Keratinocyte (primary cell): ENCODE measurements at regions not wholly inside any gene's neighbourhood (a gene's known extent, or its start where the extent isn't known, plus 50 kb on each side); places are given as distances from the start of the nearest gene placed in this dataset.

Experiments
- DNase-seq: peaks from one replicate; pipeline ENCODE4 v3.0.0-alpha.2; 2011; ENCODE audit warnings: low read depth, missing footprints, low spot score
- FAIRE-seq: peaks from 2 replicates; lab custom pipeline; 2011; peaks lifted over from hg19 to GRCh38; lab: Jason Lieb, UNC
- H2AFZ ChIP-seq: 2 replicates; pipeline ENCODE4 v1.6.0; 2012; ENCODE audit warnings: low read length, control low read depth, inconsistent platforms; ENCODE audit not compliant: control insufficient read depth
- H3K27ac ChIP-seq: 2 replicates; pipeline ENCODE4 v1.5.1; 2011; ENCODE audit warnings: low read length; ENCODE audit not compliant: control insufficient read depth, insufficient read depth
- H3K27me3 ChIP-seq: 3 replicates; pipeline ENCODE4 v1.6.0; 2011; ENCODE audit warnings: low read length; ENCODE audit not compliant: control insufficient read depth, insufficient read depth; ENCODE audit errors: extremely low read depth
- H3K36me3 ChIP-seq, 2 experiments: 2 replicates in 1 of 2; 3 replicates in 1 of 2; pipeline ENCODE4 v1.5.1; 2011; ENCODE audit warnings: low read length in 2 of 2, mild to moderate bottlenecking in 1 of 2; ENCODE audit not compliant: control insufficient read depth in 2 of 2, insufficient read depth in 2 of 2; ENCODE audit errors: extremely low read depth in 1 of 2
- H3K4me1 ChIP-seq: 3 replicates; pipeline ENCODE4 v1.5.1; 2011; ENCODE audit warnings: low read length; ENCODE audit not compliant: control insufficient read depth, insufficient read depth; ENCODE audit errors: extremely low read depth
- H3K4me2 ChIP-seq: 3 replicates; pipeline ENCODE4 v1.6.0; 2011; ENCODE audit warnings: low read depth, low read length; ENCODE audit not compliant: control insufficient read depth, insufficient read depth; ENCODE audit errors: extremely low read depth
- H3K4me3 ChIP-seq, 3 experiments: fragments of 200-600 bp in 1 of 3; sonication (generic) in 1 of 3; 2 replicates in 2 of 3; 3 replicates in 1 of 3; pipeline ENCODE4 v1.5.1; 2011 to 2016; ENCODE audit warnings: low read length in 3 of 3, mild to moderate bottlenecking in 3 of 3, control low read depth in 2 of 3, inconsistent platforms in 1 of 3, low read depth in 1 of 3, mixed read lengths in 1 of 3, mixed run types in 1 of 3, moderate library complexity in 1 of 3; ENCODE audit not compliant: control insufficient read depth in 2 of 3, insufficient read depth in 2 of 3; ENCODE audit errors: extremely low read depth in 1 of 3
- H3K79me2 ChIP-seq: 2 replicates; pipeline ENCODE4 v1.6.0; 2012; ENCODE audit warnings: low read length; ENCODE audit not compliant: control insufficient read depth, insufficient read depth
- H3K9ac ChIP-seq: 3 replicates; pipeline ENCODE4 v1.6.0; 2011; ENCODE audit warnings: low read length; ENCODE audit not compliant: control insufficient read depth, insufficient read depth; ENCODE audit errors: extremely low read depth
- H3K9me1 ChIP-seq: 3 replicates; pipeline ENCODE4 v1.6.0; 2011; ENCODE audit warnings: low read length; ENCODE audit not compliant: control insufficient read depth, insufficient read depth; ENCODE audit errors: extremely low read depth
- H3K9me3 ChIP-seq: 2 replicates; pipeline ENCODE4 v1.5.1; 2012; ENCODE audit warnings: low read depth, low read length; ENCODE audit not compliant: control insufficient read depth
- H4K20me1 ChIP-seq: 3 replicates; pipeline ENCODE4 v1.6.0; 2011; ENCODE audit warnings: low read length; ENCODE audit not compliant: control insufficient read depth, insufficient read depth; ENCODE audit errors: extremely low read depth
- EZH2 ChIP-seq: IDR thresholded peaks from one replicate; pipeline ENCODE4 v1.6.1; 2012; ENCODE audit warnings: inconsistent platforms, mild to moderate bottlenecking, low read length, moderate library complexity
- dilution Hi-C: fragments of 300-500 bp; cut with MboI; formaldehyde crosslinking; loops from one replicate; pipeline ENCODE4 v1.7.0; 2020; ENCODE audit warnings: low sequenced_read_pairs; ENCODE audit not compliant: extremely low pct_ligation_motif_present
- TF ChIP-seq, protein P1 (sequence below), 3 experiments: IDR thresholded peaks in 1 of 3; conservative IDR thresholded peaks in 1 of 3; optimal IDR thresholded peaks in 1 of 3; 2 replicates in 2 of 3; 3 replicates in 1 of 3; pipeline versions ENCODE3 to v1.5.1; 2011; ENCODE audit warnings: low read length in 3 of 3, mild to moderate bottlenecking in 3 of 3, moderate library complexity in 2 of 3, control low read depth in 1 of 3, inconsistent platforms in 1 of 3; ENCODE audit not compliant: insufficient read depth in 2 of 3; ENCODE audit errors: extremely low read depth in 1 of 3

DNA sequence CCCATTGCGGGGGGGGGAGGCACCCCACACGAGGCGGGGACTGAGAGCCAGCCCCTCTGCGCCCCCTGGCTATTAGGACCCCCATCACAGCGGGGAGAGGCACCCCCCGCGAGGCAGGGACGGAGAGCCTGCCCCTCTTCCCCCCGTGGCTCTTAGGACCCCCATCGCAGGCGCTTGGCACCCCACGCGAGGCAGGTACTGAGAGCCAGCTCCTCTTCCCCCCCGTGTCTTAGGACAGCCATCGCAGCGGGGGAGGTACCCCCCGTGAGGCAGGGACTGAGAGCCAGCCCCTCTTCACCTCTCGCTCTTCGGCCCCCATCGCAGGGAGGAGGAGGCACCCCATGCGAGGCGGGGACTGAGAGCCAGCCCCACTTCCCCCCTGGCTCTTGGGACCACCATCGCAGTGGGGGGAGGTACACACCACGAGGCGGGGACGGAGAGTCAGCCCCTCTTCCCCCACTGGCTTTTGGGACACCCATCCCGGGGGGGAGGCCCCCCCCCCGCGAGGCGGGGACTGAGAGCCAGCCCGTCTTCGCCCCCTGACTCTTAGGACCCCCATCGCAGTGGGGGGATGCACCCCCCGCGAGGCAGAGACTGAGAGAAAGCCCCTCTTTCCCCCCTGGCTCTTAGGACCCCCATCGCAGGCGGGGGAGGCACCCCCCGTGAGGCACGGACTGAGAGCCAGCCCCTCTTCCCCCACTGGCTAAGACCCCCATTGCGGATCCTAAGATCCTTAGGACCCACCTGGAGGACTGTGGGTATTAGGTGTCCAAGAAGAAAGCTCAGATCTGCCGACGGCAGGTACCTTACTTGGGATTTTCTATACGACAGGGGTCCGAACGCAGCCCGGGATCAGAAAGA is 198.6 kb upstream of the PZP start:
- dilution Hi-C loops = no loop called here
- no peak overlapping the region for H3K27ac ChIP-seq
- no peak overlapping the region for H3K4me2 ChIP-seq
- no peaks in the 10 kb centered on the region for H3K9me3 ChIP-seq
- DNase-seq (no peak), FAIRE-seq (no peak)
- no peaks in the 10 kb centered on the region for H3K36me3 ChIP-seq
- H3K27me3 ChIP-seq = no peaks in the 10 kb centered on the region
- H4K20me1 ChIP-seq = no peaks in the 10 kb centered on the region
- H3K79me2 ChIP-seq = no peaks in the 10 kb centered on the region
- TF ChIP-seq, protein P1, sequence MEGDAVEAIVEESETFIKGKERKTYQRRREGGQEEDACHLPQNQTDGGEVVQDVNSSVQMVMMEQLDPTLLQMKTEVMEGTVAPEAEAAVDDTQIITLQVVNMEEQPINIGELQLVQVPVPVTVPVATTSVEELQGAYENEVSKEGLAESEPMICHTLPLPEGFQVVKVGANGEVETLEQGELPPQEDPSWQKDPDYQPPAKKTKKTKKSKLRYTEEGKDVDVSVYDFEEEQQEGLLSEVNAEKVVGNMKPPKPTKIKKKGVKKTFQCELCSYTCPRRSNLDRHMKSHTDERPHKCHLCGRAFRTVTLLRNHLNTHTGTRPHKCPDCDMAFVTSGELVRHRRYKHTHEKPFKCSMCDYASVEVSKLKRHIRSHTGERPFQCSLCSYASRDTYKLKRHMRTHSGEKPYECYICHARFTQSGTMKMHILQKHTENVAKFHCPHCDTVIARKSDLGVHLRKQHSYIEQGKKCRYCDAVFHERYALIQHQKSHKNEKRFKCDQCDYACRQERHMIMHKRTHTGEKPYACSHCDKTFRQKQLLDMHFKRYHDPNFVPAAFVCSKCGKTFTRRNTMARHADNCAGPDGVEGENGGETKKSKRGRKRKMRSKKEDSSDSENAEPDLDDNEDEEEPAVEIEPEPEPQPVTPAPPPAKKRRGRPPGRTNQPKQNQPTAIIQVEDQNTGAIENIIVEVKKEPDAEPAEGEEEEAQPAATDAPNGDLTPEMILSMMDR (optimal IDR thresholded peaks at IDR 0.05 in 1 of 3, IDR thresholded peaks at IDR 0.05 in 1 of 3, conservative IDR thresholded peaks at IDR 0.05 in 1 of 3; ENCODE audit: extremely low read depth in 1 of 3, insufficient read depth in 2 of 3, low read length in 3 of 3) = no peak
- no peak for TF ChIP-seq EZH2
- H2AFZ ChIP-seq = no peak overlapping the region
- H3K4me3 ChIP-seq = no peak overlapping the region
- peaks cover 4% of the 10 kb centered on the region for H3K4me1 ChIP-seq
- no peak overlapping the region for H3K9ac ChIP-seq
- no peaks in the 10 kb centered on the region for H3K9me1 ChIP-seq

DNA sequence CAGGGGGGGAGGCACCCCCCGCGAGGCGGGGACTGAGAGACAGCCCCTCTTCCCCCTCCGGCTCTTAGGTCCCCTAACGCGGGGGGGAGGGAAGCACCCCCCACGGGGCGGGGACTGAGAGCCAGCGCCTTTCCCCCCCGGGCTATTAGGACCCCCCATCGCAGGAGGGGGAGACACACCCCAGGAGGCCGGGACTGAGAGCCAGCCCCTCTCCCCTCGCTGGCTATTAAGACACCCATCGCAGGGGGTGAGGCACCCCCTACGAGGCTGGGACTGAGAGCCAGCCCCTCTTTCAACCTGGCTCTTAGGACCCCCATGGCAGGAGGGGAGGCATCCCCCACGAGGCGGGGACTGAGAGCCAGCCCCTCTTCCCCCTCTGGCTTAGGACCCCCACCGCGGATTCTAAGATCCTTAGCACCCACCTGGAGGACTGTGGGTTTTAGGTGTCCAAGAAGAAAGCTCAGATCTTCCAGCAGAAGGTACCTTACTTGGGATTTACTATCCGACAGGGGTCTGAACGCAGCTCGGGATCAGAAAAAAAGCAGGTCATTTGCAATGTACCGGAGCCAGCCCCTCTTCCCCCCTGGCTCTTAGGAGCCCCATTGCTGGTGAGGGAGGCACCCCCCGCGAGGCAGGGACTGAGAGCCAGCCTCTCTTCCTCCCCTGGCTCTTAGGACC is 197.8 kb upstream of the PZP start:
- Histone ChIP-seq H3K27ac (no peak overlapping the region), H3K4me2 (no peak overlapping the region), H3K9me1 (no peaks in the 10 kb centered on the region), H3K27me3 (no peaks in the 10 kb centered on the region), H3K36me3 (no peaks in the 10 kb centered on the region), H3K9ac (no peak overlapping the region), H3K9me3 (no peaks in the 10 kb centered on the region), H4K20me1 (no peaks in the 10 kb centered on the region), H2AFZ (no peak overlapping the region), H3K79me2 (no peaks in the 10 kb centered on the region), H3K4me3 (no peak overlapping the region), H3K4me1 (no peaks in the 10 kb centered on the region)
- no peak for FAIRE-seq
- dilution Hi-C loops = no loop called here
- no peak for TF ChIP-seq EZH2
- TF ChIP-seq, protein P1 (optimal IDR thresholded peaks at IDR 0.05 in 1 of 3, IDR thresholded peaks at IDR 0.05 in 1 of 3, conservative IDR thresholded peaks at IDR 0.05 in 1 of 3; ENCODE audit: extremely low read depth in 1 of 3, insufficient read depth in 2 of 3, low read length in 3 of 3) = no peak
- no peak for DNase-seq
